GM12872 (cell line): ENCODE measurements at regions not wholly inside any gene's neighbourhood (a gene's known extent, or its start where the extent isn't known, plus 50 kb on each side); places are given as distances from the start of the nearest gene placed in this dataset.

Source experiments
- TF ChIP-seq, protein P1 (sequence below): IDR thresholded peaks from 3 replicates; pipeline ENCODE4 v1.5.1; 2011; ENCODE audit warnings: low read depth, mild to moderate bottlenecking, low read length, moderate library complexity; ENCODE audit not compliant: insufficient read depth

DNA sequence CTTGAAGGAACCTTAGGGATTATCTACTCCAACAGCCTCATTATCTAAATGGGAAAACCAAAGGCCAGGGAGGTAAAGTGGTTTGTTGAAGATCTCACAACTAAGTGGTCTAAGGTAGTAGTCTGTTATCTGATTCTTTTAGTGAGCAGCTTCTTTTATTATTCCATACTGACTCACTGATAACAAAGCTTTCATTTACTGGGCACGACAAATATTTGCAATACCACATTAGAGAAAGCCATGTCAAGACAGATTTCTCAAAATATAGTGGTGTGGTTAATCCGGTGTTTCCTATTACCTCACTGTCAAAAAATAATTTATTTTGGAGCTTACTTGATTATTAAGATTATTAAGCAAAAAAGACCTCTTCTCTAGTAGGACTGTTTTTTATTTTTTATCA is 369.1 kb downstream of the S1PR1 start:
- TF ChIP-seq, protein P1, sequence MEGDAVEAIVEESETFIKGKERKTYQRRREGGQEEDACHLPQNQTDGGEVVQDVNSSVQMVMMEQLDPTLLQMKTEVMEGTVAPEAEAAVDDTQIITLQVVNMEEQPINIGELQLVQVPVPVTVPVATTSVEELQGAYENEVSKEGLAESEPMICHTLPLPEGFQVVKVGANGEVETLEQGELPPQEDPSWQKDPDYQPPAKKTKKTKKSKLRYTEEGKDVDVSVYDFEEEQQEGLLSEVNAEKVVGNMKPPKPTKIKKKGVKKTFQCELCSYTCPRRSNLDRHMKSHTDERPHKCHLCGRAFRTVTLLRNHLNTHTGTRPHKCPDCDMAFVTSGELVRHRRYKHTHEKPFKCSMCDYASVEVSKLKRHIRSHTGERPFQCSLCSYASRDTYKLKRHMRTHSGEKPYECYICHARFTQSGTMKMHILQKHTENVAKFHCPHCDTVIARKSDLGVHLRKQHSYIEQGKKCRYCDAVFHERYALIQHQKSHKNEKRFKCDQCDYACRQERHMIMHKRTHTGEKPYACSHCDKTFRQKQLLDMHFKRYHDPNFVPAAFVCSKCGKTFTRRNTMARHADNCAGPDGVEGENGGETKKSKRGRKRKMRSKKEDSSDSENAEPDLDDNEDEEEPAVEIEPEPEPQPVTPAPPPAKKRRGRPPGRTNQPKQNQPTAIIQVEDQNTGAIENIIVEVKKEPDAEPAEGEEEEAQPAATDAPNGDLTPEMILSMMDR = no peak

DNA sequence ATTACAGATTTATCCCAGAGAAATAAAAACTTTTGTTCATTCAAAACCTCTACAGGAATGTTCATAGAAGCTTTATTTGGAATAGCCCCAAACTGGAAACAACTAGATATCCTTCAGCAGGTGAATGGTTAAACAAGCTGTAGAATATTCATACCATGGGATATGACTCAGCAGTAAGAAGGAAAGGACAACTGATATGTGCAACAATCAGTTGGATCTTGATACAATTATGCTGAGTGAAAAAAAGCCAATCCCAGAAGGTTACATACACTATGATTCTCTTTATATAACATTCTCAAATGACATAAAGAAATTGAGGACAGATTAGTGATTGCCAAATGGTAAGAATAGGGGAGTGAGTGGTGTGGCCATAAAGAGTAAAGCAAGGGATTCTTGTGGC is 376.7 kb downstream of the S1PR1 start:
- TF ChIP-seq, protein P1 = no peak

DNA sequence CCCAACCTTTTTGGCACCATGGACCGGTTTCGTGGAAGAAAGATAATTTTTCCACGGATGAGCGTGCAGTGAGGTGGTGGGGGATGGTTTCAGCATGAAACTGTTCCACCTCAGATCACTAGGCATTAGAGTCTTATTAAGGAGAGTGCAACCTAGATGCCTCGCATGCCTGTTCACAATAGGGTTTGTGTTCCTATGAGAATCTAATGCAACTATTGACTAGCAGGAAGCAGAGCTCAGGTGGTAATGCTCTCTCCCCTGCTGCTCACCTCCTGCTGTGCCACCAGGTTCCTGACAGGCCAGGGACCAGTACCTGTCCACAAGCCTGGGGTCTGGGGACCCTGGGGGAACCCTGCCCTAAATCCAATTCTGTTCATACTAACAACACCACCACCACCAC is 377.8 kb downstream of the OLFM3 start:
- TF ChIP-seq, protein P1 = no peak

DNA sequence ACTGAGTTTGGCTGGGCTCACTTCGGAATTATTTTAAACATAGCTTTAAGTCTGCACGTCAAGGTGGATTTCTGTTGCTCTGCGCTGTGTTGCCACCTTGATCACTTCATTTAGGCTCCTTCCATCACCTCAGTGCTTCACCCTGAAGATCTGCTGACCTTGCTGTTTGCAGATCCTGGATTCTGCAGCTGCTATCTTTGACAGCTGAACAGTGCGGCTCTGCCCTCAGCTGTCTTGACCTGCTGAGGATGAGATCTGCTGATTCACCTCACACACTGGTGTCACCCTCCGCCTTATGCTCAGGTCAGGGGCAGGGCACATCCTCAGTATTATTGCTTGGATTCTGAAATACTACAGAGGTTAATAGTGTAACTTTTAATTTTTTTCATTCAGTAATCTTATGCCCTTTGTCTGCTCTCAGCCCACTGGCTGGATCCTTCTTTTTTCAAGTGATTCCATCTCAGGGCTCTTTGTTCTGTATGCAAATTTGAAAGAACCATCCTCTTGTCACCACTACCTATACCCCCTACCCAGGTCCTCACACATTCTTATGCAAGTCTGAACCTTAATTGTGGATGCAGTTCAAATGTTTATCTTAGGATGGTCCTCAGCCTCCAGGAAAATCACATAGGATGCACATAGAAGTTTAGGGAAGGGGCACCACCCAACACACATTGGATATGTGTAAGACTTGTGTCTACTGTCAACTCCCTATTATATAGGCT is 364.0 kb downstream of the OLFM3 start:
- TF ChIP-seq, protein P1 = no peak

DNA sequence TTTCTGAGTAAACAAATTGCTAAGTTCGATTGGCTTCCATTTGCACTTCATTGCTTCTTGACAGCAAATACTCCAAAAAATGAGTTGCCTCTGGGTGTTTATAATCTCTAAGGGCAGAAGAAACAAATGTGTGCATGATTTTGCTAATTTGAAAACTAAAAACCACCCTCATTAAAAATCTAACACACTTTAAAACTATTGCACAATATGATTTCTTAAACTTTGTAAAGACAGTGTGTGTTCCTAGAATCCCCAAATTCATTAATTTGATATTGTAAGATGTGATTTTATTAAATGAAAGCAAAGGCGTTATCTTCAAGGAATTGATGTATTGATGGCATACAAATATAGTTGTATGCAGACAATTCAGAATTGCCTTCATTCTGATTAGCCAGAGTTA is 350.9 kb downstream of the OLFM3 start:
- TF ChIP-seq, protein P1 = no peak

DNA sequence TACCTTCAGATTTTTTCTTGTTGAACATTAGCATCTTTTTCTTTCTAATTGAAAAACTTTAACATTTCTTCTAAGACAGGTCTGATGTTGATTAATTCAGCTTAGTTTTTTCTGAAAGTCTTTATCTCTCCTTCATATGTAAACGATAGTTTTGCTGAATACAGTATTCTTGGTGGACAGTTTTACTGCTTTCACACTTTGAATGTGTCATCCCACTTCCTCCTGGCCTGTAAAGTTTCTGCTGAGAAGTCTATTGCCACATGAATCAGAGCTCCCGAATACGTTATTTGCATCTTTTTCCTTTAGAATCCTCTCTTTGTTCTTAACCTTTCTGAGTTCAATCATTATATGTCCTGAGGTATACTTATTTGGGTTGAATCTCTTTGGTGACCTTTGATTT is 344.2 kb downstream of the OLFM3 start:
- TF ChIP-seq, protein P1 = no peak

DNA sequence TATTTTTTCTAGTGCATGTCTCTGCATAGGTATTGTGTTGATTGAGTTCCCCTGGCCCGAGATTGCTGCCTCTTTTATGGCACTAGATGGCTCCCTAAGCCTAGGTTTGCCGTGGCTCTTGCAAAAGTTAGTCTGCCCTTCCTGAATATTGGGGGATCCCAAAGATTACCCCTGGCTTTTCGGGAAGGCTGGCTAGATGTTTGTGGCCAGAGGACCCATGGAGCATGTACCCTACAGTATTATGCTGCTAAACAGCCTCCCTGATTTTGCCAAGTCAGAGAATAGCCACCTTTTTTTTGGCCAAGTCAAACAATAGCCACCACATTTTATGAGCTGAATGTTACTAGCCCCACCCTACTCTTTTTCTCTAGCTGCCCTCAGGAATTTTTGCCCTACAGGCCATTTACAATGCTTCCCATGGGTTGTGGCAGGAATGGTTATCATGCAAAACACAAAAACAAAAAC is 343.2 kb downstream of the OLFM3 start:
- TF ChIP-seq, protein P1 = peak; percentile 32; the same call in 1 of the 3 replicates
